Naive thymus-derived CD4-positive, alpha-beta T cell (primary cell): ENCODE measurements at regions not wholly inside any gene's neighbourhood (a gene's known extent, or its start where the extent isn't known, plus 50 kb on each side); places are given as distances from the start of the nearest gene placed in this dataset.
"Not testable (repeated sequence)": the region's sequence is repeated elsewhere in the genome, so short reads cannot be mapped to it uniquely, and the experiment has no call there.

Experiments used
- ATAC-seq: fragments of 150-1000 bp; cut with Tn5 transposase; 2 replicates; pipeline ENCODE4 v1.10.0; 2021; ENCODE audit warnings: mild to moderate bottlenecking, moderate library complexity
- CTCF ChIA-PET: fragments of 350-600 bp; sonication (Branson Sonifier 250); formaldehyde crosslinking; loops from one replicate; lab custom pipeline; 2021; ENCODE audit warnings: antibody characterized with exemption; lab: Charles Lee
- POLR2A ChIA-PET: fragments of 350-600 bp; sonication (Branson Sonifier 250); formaldehyde crosslinking; loops from one replicate; lab custom pipeline; 2021; ENCODE audit warnings: antibody characterized with exemption, inconsistent platforms; lab: Charles Lee
- DNase-seq, 9 donors: peaks; one replicate each; pipeline versions ENCODE4 v3.0.0 to v3.0.0-alpha.2; 2020 to 2022; ENCODE audit warnings: mixed read lengths in 1 of 9
- H3K27ac ChIP-seq: one replicate; pipeline ENCODE4 v1.7.0; 2013; ENCODE audit warnings: mild to moderate bottlenecking, low read depth, low read length, moderate library complexity
- H3K27me3 ChIP-seq, 2 donors: one replicate each; pipeline ENCODE4 v1.7.0; 2013; ENCODE audit warnings: low read length in 2 of 2, mild to moderate bottlenecking in 2 of 2, moderate library complexity in 2 of 2; ENCODE audit not compliant: control insufficient read depth in 2 of 2, insufficient read depth in 2 of 2
- H3K36me3 ChIP-seq, 3 experiments: 1 replicate in 2 of 3; 2 replicates in 1 of 3; pipeline ENCODE4 v1.7.0; 2013; ENCODE audit warnings: low read length in 3 of 3, mild to moderate bottlenecking in 3 of 3, moderate library complexity in 1 of 3; ENCODE audit not compliant: insufficient read depth in 3 of 3, control insufficient read depth in 2 of 3
- H3K4me1 ChIP-seq, 2 donors: one replicate each; pipeline ENCODE4 v1.7.0; 2013; ENCODE audit warnings: low read length in 2 of 2, mild to moderate bottlenecking in 2 of 2, moderate library complexity in 1 of 2; ENCODE audit not compliant: control insufficient read depth in 2 of 2, insufficient read depth in 2 of 2
- H3K4me3 ChIP-seq: 2 replicates; pipeline ENCODE4 v1.7.0; 2013; ENCODE audit warnings: mild to moderate bottlenecking, low read length
- H3K9me3 ChIP-seq, 3 experiments: 1 replicate in 2 of 3; 2 replicates in 1 of 3; pipeline ENCODE4 v1.7.0; 2013; ENCODE audit warnings: low read length in 3 of 3; ENCODE audit not compliant: control insufficient read depth in 2 of 3
- H3K27ac Mint-ChIP-seq, 9 donors: one replicate each; pipeline ENCODE4 v1.8.0; 2020 to 2022; ENCODE audit warnings: mixed read lengths in 9 of 9, mild to moderate bottlenecking in 8 of 9, moderate library complexity in 5 of 9, inconsistent platforms in 2 of 9
- H3K27me3 Mint-ChIP-seq, 5 donors: one replicate each; pipeline ENCODE4 v1.8.0; 2021 to 2022; ENCODE audit warnings: mixed read lengths in 5 of 5, mild to moderate bottlenecking in 1 of 5
- H3K36me3 Mint-ChIP-seq, 5 donors: one replicate each; pipeline ENCODE4 v1.8.0; 2020 to 2022; ENCODE audit warnings: mixed read lengths in 5 of 5, mild to moderate bottlenecking in 3 of 5, inconsistent platforms in 1 of 5
- H3K4me1 Mint-ChIP-seq, 7 donors: one replicate each; pipeline ENCODE4 v1.8.0; 2020 to 2022; ENCODE audit warnings: mixed read lengths in 7 of 7, mild to moderate bottlenecking in 3 of 7, inconsistent platforms in 1 of 7
- H3K4me3 Mint-ChIP-seq, 10 donors: one replicate each; pipeline ENCODE4 v1.8.0; 2020 to 2022; ENCODE audit warnings: mild to moderate bottlenecking in 10 of 10, mixed read lengths in 10 of 10, moderate library complexity in 6 of 10, inconsistent platforms in 2 of 10
- H3K9me3 Mint-ChIP-seq, 11 donors: one replicate each; pipeline ENCODE4 v1.8.0; 2020 to 2022; ENCODE audit warnings: mixed read lengths in 11 of 11, mild to moderate bottlenecking in 4 of 11, inconsistent platforms in 1 of 11, moderate library complexity in 1 of 11
- intact Hi-C, 2 donors: fragments of 100-400 bp; cut with micrococcal nuclease; formaldehyde crosslinking; loops; one replicate each; pipeline ENCODE4 v1.15.1; 2023

DNA sequence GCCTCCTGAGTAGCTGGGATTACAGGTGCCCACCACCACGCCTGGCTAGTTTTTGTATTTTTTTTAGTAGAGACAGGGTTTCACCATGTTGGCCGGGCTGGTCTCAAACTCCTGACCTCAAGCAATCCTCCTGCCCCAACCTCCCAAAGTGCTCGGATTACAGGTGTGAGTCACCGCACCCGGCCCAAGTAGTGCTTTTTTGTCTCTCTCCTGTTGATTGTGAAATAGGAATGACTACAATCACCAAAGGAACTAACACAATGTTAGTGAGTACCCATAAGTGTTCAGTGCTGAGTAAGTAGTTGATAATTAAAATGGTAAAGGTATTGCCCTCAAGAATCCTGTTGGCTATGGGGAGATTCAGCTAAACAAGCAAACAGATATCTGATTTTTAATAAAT lies 294.1 kb upstream of the LYZL1 start:
- DNase-seq, CTCF ChIA-PET, H3K4me3 Mint-ChIP-seq, ATAC-seq, H3K27ac ChIP-seq, H3K9me3 ChIP-seq, H3K36me3 ChIP-seq, H3K27me3 ChIP-seq, H3K4me1 Mint-ChIP-seq, H3K27ac Mint-ChIP-seq, H3K27me3 Mint-ChIP-seq, H3K9me3 Mint-ChIP-seq, H3K4me1 ChIP-seq, H3K4me3 ChIP-seq, H3K36me3 Mint-ChIP-seq, POLR2A ChIA-PET: not testable (repeated sequence)
- intact Hi-C loops, result loop anchor here in 1 of 2 donors (5.0 kb wide), 1 partner anchor 318 kb away; the partner anchor contains the start of gene BAMBI

DNA sequence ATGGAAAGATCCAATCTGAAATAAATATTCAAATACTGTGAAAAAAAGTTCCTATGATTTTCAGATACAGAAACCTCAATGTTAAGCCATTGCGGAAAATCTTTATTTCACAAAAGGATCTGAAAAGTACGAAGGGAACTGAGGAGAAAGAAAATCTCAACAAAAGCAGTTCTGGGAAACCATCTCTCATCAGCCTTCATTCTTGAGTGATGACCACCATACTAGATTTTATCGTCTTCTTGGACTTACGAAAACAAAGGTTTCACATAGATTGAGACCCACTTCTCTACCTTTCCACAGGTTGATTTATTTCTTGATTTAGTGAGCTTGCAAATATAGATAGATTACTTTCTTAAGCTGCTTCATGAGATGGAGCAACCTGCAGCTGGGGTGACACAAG lies 293.4 kb upstream of the LYZL1 start:
- H3K36me3 Mint-ChIP-seq, result no peaks in the 10 kb centered on the region
- DNase-seq (no peak), ATAC-seq (no peak)
- no peaks in the 10 kb centered on the region for H3K4me1 Mint-ChIP-seq
- no peaks in the 10 kb centered on the region for H3K27me3 ChIP-seq
- no peak overlapping the region for H3K27ac Mint-ChIP-seq
- H3K9me3 Mint-ChIP-seq, result peaks cover 0 to 2% (median 0%) of the 10 kb centered on the region in 11 donors
- H3K27me3 Mint-ChIP-seq, result peaks cover 0 to 5% (median 0%) of the 10 kb centered on the region in 5 donors
- no peak overlapping the region for H3K27ac ChIP-seq
- POLR2A ChIA-PET, result no interaction called here
- H3K9me3 ChIP-seq, result no peaks in the 10 kb centered on the region
- H3K36me3 ChIP-seq, result no peaks in the 10 kb centered on the region
- no peak overlapping the region for H3K4me3 ChIP-seq
- H3K4me1 ChIP-seq, result no peaks in the 10 kb centered on the region
- CTCF ChIA-PET, result no interaction called here
- H3K4me3 Mint-ChIP-seq, result no peak overlapping the region
- intact Hi-C loops, result no loop called here

DNA sequence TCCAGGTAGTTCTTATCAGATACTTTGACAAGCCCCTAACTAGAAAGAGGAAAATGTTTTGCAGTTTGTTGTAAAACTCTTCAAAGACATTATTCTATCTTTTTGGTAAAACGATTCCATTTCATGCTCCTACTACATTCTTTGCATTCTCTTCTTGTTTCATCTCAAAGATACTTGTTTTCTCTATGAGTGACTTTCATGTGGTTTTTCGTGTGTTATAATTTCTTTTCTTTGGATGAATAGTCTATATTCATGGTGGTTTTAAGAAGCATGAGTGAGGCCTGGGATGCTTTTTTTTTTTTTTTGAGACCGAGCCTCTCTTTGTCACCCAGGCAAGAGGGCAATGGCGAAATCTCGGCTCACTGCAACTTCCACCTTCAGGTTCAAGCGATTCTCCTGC lies 292.5 kb upstream of the LYZL1 start:
- Histone ChIP-seq H3K36me3 (no peaks in the 10 kb centered on the region), H3K4me1 (no peaks in the 10 kb centered on the region), H3K9me3 (no peaks in the 10 kb centered on the region), H3K27ac (no peak overlapping the region), H3K4me3 (no peak overlapping the region), H3K27me3 (no peaks in the 10 kb centered on the region)
- POLR2A ChIA-PET, result no interaction called here
- no peak overlapping the region for H3K27ac Mint-ChIP-seq
- H3K27me3 Mint-ChIP-seq, result peaks cover 0 to 5% (median 0%) of the 10 kb centered on the region in 5 donors
- CTCF ChIA-PET, result no interaction called here
- peaks cover 0 to 2% (median 0%) of the 10 kb centered on the region in 11 donors for H3K9me3 Mint-ChIP-seq
- intact Hi-C loops, result no loop called here
- no peaks in the 10 kb centered on the region for H3K4me1 Mint-ChIP-seq
- no peaks in the 10 kb centered on the region for H3K36me3 Mint-ChIP-seq
- H3K4me3 Mint-ChIP-seq, result no peak overlapping the region
- no peak for DNase-seq
- ATAC-seq, result no peak

DNA sequence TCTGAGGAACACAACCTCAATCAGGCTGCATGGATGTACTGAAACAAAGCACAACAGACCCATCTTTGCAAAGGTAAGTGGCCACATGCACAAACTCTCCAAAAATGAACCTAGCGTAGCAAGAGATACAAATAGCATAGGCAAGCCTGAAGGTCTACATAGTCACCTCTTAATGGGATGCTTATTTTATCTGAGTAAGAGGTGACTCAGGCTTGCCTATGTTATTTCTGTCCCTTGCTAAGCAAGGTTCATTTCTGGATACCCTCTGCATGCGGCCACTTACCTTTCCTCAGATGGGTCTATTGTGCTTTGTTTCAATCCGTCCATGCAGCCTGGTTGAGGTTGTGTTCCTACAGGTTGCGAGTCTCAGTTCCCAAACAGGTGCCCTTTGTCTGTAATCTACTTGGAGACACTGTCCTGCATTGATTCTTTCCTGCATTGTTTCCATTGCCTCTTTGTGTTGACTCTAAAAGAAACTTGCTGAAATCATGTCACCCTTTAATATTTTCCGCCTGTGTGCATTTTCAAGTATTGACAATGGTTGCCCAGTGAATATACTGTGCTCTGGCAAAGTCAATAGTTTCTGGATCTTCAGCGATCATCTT lies 291.8 kb upstream of the LYZL1 start:
- H3K27ac ChIP-seq, result no peak overlapping the region
- CTCF ChIA-PET, result no interaction called here
- H3K27me3 ChIP-seq, result no peaks in the 10 kb centered on the region
- POLR2A ChIA-PET, result no interaction called here
- Mint-ChIP-seq H3K4me3 (no peak overlapping the region), H3K27me3 (peaks cover 0 to 5% (median 0%) of the 10 kb centered on the region in 5 donors), H3K27ac (no peak overlapping the region), H3K36me3 (no peaks in the 10 kb centered on the region), H3K4me1 (no peaks in the 10 kb centered on the region), H3K9me3 (peaks cover 0 to 2% (median 0%) of the 10 kb centered on the region in 11 donors)
- ATAC-seq (no peak), DNase-seq (no peak)
- no peaks in the 10 kb centered on the region for H3K36me3 ChIP-seq
- intact Hi-C loops, result no loop called here
- H3K9me3 ChIP-seq, result no peaks in the 10 kb centered on the region
- H3K4me3 ChIP-seq, result no peak overlapping the region
- no peaks in the 10 kb centered on the region for H3K4me1 ChIP-seq

DNA sequence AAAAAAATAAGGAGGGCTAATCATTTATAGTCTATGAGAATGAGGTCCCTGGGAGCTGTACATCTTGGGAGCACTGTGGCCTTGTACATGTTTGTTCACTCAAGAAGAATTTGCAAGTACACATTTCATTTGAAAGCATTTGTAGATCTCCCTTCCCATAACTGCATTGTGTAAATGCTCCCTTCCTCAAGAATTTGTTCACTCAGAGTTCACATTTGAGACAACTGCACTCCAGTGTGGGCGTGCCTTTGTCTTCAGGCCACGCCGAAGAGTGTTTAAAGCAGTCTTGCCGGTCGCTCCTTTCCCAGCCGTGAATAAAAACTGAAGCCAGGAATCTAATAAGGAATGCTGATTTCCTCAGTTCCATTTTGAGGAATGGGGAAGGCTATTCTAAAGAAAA lies 291.1 kb upstream of the LYZL1 start:
- Mint-ChIP-seq H3K27ac (no peak overlapping the region), H3K4me3 (no peak overlapping the region), H3K4me1 (no peaks in the 10 kb centered on the region), H3K9me3 (peaks cover 0 to 4% (median 0%) of the 10 kb centered on the region in 11 donors), H3K27me3 (peaks cover 0 to 5% (median 0%) of the 10 kb centered on the region in 5 donors), H3K36me3 (no peaks in the 10 kb centered on the region)
- no peak overlapping the region for H3K27ac ChIP-seq
- H3K36me3 ChIP-seq, result no peaks in the 10 kb centered on the region
- no peak overlapping the region for H3K4me3 ChIP-seq
- POLR2A ChIA-PET, result no interaction called here
- intact Hi-C loops, result no loop called here
- CTCF ChIA-PET, result no interaction called here
- no peak for DNase-seq
- no peaks in the 10 kb centered on the region for H3K4me1 ChIP-seq
- ATAC-seq, result no peak
- no peaks in the 10 kb centered on the region for H3K9me3 ChIP-seq
- H3K27me3 ChIP-seq, result no peaks in the 10 kb centered on the region

DNA sequence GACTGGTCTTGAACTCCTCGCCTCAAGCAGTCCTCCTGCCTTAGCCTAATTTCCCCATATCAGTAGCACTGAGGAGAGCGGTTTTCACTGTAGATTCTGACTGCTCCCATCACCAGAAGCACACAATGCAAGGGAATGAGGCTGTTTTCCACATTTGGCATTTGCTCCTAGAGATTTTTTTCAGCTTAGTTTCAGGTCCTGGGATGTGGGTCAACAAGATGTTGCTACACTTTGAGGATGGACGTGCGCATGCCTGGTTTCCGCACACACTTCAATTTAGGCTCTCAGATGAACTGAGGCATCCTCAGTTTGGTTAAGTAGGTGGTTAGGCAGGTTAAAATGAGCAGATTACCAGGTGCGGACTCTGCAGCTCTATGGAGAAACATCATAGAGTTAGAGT lies 287.1 kb upstream of the LYZL1 start:
- H3K4me1 ChIP-seq, result no peaks in the 10 kb centered on the region
- no peaks in the 10 kb centered on the region for H3K36me3 ChIP-seq
- H3K27me3 Mint-ChIP-seq, result no peaks in the 10 kb centered on the region
- H3K4me3 ChIP-seq, result no peak overlapping the region
- H3K27ac ChIP-seq, result no peak overlapping the region
- no peak overlapping the region for H3K4me3 Mint-ChIP-seq
- POLR2A ChIA-PET, result no interaction called here
- no peaks in the 10 kb centered on the region for H3K4me1 Mint-ChIP-seq
- H3K9me3 ChIP-seq, result no peaks in the 10 kb centered on the region
- no peak for DNase-seq
- no peak for ATAC-seq
- no peak overlapping the region for H3K27ac Mint-ChIP-seq
- H3K9me3 Mint-ChIP-seq, result peaks cover 0 to 5% (median 0%) of the 10 kb centered on the region in 11 donors
- H3K27me3 ChIP-seq, result no peaks in the 10 kb centered on the region
- H3K36me3 Mint-ChIP-seq, result no peaks in the 10 kb centered on the region
- intact Hi-C loops, result no loop called here
- CTCF ChIA-PET, result no interaction called here

DNA sequence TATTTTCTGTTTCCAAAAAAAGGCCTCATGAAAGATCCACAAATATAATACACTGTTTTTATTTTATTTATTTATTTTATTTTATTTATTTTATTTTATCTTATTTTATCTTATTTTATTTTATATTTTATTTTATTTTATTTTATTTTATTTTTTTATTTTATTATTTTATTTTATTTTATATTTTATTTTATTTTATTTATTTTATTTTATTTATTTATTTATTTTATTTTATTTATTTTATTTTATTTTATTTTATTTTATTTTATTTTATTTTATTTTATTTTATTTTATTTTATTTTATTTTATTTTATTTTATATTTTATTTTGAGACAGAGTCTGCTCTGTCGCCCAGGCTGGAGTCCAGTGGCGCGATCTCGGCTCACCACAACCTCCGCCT lies 285.9 kb upstream of the LYZL1 start:
- H3K27me3 Mint-ChIP-seq, H3K4me3 ChIP-seq, intact Hi-C loops, H3K9me3 Mint-ChIP-seq, H3K4me1 ChIP-seq, H3K27ac ChIP-seq, H3K27me3 ChIP-seq, H3K27ac Mint-ChIP-seq, H3K36me3 ChIP-seq, H3K36me3 Mint-ChIP-seq, H3K4me1 Mint-ChIP-seq, H3K9me3 ChIP-seq, DNase-seq, H3K4me3 Mint-ChIP-seq, POLR2A ChIA-PET, ATAC-seq, CTCF ChIA-PET: not testable (repeated sequence)
